ENCODE measurements at regions not wholly inside any gene's neighbourhood (a gene's known extent, or its start where the extent isn't known, plus 50 kb on each side); places are given as distances from the start of the nearest gene placed in this dataset.

DNA sequence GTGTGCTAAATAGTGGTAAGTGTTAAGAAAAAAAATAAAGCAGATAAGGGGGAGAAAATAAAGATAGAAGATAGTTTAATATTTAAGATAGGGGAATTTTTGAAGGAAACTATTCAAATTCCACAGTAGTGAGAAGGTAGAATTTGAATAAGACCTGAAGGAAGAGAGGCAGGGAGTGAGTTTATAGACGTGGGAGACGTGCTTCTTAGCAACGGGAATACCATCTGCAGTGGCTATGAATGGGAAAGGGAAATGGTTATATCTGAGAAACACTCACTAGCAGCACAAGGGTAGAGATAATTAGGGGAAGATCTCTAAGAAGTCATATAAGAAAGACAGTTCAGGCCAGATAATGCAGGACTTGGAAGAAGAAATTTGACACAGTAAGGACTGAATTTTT is 854.5 kb upstream of the EPHA5 start:
- TF ChIP-seq, protein P1, sequence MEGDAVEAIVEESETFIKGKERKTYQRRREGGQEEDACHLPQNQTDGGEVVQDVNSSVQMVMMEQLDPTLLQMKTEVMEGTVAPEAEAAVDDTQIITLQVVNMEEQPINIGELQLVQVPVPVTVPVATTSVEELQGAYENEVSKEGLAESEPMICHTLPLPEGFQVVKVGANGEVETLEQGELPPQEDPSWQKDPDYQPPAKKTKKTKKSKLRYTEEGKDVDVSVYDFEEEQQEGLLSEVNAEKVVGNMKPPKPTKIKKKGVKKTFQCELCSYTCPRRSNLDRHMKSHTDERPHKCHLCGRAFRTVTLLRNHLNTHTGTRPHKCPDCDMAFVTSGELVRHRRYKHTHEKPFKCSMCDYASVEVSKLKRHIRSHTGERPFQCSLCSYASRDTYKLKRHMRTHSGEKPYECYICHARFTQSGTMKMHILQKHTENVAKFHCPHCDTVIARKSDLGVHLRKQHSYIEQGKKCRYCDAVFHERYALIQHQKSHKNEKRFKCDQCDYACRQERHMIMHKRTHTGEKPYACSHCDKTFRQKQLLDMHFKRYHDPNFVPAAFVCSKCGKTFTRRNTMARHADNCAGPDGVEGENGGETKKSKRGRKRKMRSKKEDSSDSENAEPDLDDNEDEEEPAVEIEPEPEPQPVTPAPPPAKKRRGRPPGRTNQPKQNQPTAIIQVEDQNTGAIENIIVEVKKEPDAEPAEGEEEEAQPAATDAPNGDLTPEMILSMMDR (IDR thresholded peaks at IDR 0.05): no peak
- no peak for TF ChIP-seq POLR2A (IDR thresholded peaks at IDR 0.05)

Data from breast epithelium (tissue), 3 donors.